ENCODE measurements at regions not wholly inside any gene's neighbourhood (a gene's known extent, or its start where the extent isn't known, plus 50 kb on each side); places are given as distances from the start of the nearest gene placed in this dataset.

GRCh38 chr5:101966476-101966875 is 329.6 kb downstream of the SLCO4C1 start:
- Histone ChIP-seq H3K9me2 (no peaks in the 10 kb centered on the region), H3K36me3 (replicated peaks in 1 of 2; ENCODE audit: control insufficient read depth in 1 of 2, insufficient read depth in 2 of 2, low read length in 1 of 2) (no peaks in the 10 kb centered on the region), H3K9me3 (no peaks in the 10 kb centered on the region), H3K4me3 (ENCODE audit: low read depth in 2 of 2, low read length in 1 of 2) (no peak overlapping the region), H3K9ac (no peak overlapping the region), H3K27me3 (ENCODE audit: insufficient read depth) (no peaks in the 10 kb centered on the region), H3K79me2 (ENCODE audit: insufficient read depth) (no peaks in the 10 kb centered on the region), H3K4me1 (ENCODE audit: control insufficient read depth in 1 of 2, insufficient read depth in 2 of 2, low read depth in 1 of 2, low read length in 1 of 2) (no peaks in the 10 kb centered on the region), H4K20me1 (ENCODE audit: insufficient read depth) (no peaks in the 10 kb centered on the region), H3K27ac (ENCODE audit: low read depth in 2 of 2, low read length in 1 of 2) (no peak overlapping the region), H2AFZ (ENCODE audit: low read depth) (no peak overlapping the region), H3F3A (replicated peaks; ENCODE audit: insufficient read depth) (no peaks in the 10 kb centered on the region), H3K4me2 (no peak overlapping the region)
- ChIA-PET POLR2A (no interaction called here), CTCF (interaction anchor here (1.3 kb wide), 1 partner anchor 24 kb away, joined by 4 read pairs; no protein-coding TSS in a partner anchor)
- no peak for DNase-seq
- 80% methylated on average over 2 of the region's 2 CpGs for WGBS (ENCODE audit: low lambda C conversion rate)
- TF ChIP-seq, protein P1, sequence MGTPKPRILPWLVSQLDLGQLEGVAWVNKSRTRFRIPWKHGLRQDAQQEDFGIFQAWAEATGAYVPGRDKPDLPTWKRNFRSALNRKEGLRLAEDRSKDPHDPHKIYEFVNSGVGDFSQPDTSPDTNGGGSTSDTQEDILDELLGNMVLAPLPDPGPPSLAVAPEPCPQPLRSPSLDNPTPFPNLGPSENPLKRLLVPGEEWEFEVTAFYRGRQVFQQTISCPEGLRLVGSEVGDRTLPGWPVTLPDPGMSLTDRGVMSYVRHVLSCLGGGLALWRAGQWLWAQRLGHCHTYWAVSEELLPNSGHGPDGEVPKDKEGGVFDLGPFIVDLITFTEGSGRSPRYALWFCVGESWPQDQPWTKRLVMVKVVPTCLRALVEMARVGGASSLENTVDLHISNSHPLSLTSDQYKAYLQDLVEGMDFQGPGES (IDR thresholded peaks at IDR 0.05; ENCODE audit: low read depth, low read length), result no peak
- TF ChIP-seq FOXJ3 (CRISPR knock-in tag; IDR thresholded peaks at IDR 0.05), result no peak
- TF ChIP-seq TAF1 (IDR thresholded peaks at IDR 0.05; ENCODE audit: borderline replicate concordance, low read depth, low read length), result no peak
- TF ChIP-seq JUND (IDR thresholded peaks at IDR 0.05), result no peak
- TF ChIP-seq RFX5 (IDR thresholded peaks at IDR 0.05; ENCODE audit: low read length), result no peak
- no peak for TF ChIP-seq FOSL2 (IDR thresholded peaks at IDR 0.05; ENCODE audit: borderline replicate concordance, low read depth)
- TF ChIP-seq SMC3 (IDR thresholded peaks at IDR 0.05; ENCODE audit: low read depth, low read length), result no peak
- TF ChIP-seq TCF12 (IDR thresholded peaks at IDR 0.05), result no peak
- no peak for TF ChIP-seq FOXM1 (IDR thresholded peaks at IDR 0.05; ENCODE audit: low read depth)
- TF ChIP-seq USF2 (IDR thresholded peaks at IDR 0.05; ENCODE audit: borderline replicate concordance, low read depth, low read length), result no peak

- WGBS (ENCODE audit: low lambda C conversion rate), result 59% methylated on average over 1 of the region's 1 CpG
- no peak overlapping the region for H3K9ac ChIP-seq
- H3K4me3 ChIP-seq (ENCODE audit: low read depth in 2 of 2, low read length in 1 of 2), result no peak overlapping the region
- CTCF ChIA-PET, result interaction anchor here (1.5 to 1.6 kb wide), 2 partner anchors 14 to 22 kb away, joined by 5 to 10 read pairs; no protein-coding TSS in a partner anchor
- no peak overlapping the region for H3K4me2 ChIP-seq
- no peaks in the 10 kb centered on the region for H4K20me1 ChIP-seq (ENCODE audit: insufficient read depth)
- no peaks in the 10 kb centered on the region for H3F3A ChIP-seq (replicated peaks; ENCODE audit: insufficient read depth)
- DNase-seq, result no peak
- H3K79me2 ChIP-seq (ENCODE audit: insufficient read depth), result no peaks in the 10 kb centered on the region
- H3K9me2 ChIP-seq, result no peaks in the 10 kb centered on the region
- H3K27me3 ChIP-seq (ENCODE audit: insufficient read depth), result no peaks in the 10 kb centered on the region
- no peaks in the 10 kb centered on the region for H3K36me3 ChIP-seq (replicated peaks in 1 of 2; ENCODE audit: control insufficient read depth in 1 of 2, insufficient read depth in 2 of 2, low read length in 1 of 2)
- no peak overlapping the region for H3K27ac ChIP-seq (ENCODE audit: low read depth in 2 of 2, low read length in 1 of 2)
- H3K4me1 ChIP-seq (ENCODE audit: control insufficient read depth in 1 of 2, insufficient read depth in 2 of 2, low read depth in 1 of 2, low read length in 1 of 2), result no peaks in the 10 kb centered on the region
- no peaks in the 10 kb centered on the region for H3K9me3 ChIP-seq
- no peak overlapping the region for H2AFZ ChIP-seq (ENCODE audit: low read depth)
- POLR2A ChIA-PET, result no interaction called here
- TF ChIP-seq, protein P1 (IDR thresholded peaks at IDR 0.05; ENCODE audit: low read depth, low read length), result no peak
- TF ChIP-seq SMC3 (IDR thresholded peaks at IDR 0.05; ENCODE audit: low read depth, low read length) (no peak), RFX5 (IDR thresholded peaks at IDR 0.05; ENCODE audit: low read length) (no peak), RCOR1 (IDR thresholded peaks at IDR 0.05; ENCODE audit: low read length) (no peak), GABPA (IDR thresholded peaks at IDR 0.05; ENCODE audit: low read depth) (no peak), GATA2 (CRISPR knock-in tag; IDR thresholded peaks at IDR 0.05) (no peak), CHD2 (IDR thresholded peaks at IDR 0.05; ENCODE audit: low read length, partially characterized antibody) (no peak), EZH2phosphoT487 (IDR thresholded peaks at IDR 0.05; ENCODE audit: borderline replicate concordance, low read depth) (no peak), NFIC (IDR thresholded peaks at IDR 0.05; ENCODE audit: borderline replicate concordance) (no peak), USF1 (IDR thresholded peaks at IDR 0.05; ENCODE audit: borderline replicate concordance, low read depth) (no peak), EP300 (IDR thresholded peaks at IDR 0.05; ENCODE audit: borderline replicate concordance in 1 of 2, low read depth in 1 of 2, low read length in 1 of 2) (no peak), NRF1 (IDR thresholded peaks at IDR 0.05; ENCODE audit: low read depth, low read length) (no peak), MXI1 (IDR thresholded peaks at IDR 0.05; ENCODE audit: low read depth, low read length) (no peak), JUND (IDR thresholded peaks at IDR 0.05) (no peak), MEF2A (IDR thresholded peaks at IDR 0.05; ENCODE audit: borderline replicate concordance, low read depth) (no peak)
- TF ChIP-seq, protein P2, sequence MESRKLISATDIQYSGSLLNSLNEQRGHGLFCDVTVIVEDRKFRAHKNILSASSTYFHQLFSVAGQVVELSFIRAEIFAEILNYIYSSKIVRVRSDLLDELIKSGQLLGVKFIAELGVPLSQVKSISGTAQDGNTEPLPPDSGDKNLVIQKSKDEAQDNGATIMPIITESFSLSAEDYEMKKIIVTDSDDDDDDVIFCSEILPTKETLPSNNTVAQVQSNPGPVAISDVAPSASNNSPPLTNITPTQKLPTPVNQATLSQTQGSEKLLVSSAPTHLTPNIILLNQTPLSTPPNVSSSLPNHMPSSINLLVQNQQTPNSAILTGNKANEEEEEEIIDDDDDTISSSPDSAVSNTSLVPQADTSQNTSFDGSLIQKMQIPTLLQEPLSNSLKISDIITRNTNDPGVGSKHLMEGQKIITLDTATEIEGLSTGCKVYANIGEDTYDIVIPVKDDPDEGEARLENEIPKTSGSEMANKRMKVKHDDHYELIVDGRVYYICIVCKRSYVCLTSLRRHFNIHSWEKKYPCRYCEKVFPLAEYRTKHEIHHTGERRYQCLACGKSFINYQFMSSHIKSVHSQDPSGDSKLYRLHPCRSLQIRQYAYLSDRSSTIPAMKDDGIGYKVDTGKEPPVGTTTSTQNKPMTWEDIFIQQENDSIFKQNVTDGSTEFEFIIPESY (IDR thresholded peaks at IDR 0.05; ENCODE audit: borderline replicate concordance, low read depth), result no peak
- TF ChIP-seq, protein P3, sequence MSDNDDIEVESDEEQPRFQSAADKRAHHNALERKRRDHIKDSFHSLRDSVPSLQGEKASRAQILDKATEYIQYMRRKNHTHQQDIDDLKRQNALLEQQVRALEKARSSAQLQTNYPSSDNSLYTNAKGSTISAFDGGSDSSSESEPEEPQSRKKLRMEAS (IDR thresholded peaks at IDR 0.05; ENCODE audit: low read depth), result no peak
These were observed 340.2 kb downstream of the SLCO4C1 start for GRCh38 chr5:101955891-101956290.

Measured in SK-N-SH (cell line).